ENCODE measurements at regions not wholly inside any gene's neighbourhood (a gene's known extent, or its start where the extent isn't known, plus 50 kb on each side); places are given as distances from the start of the nearest gene placed in this dataset.
"Not testable (repeated sequence)": the region's sequence is repeated elsewhere in the genome, so short reads cannot be mapped to it uniquely, and the experiment has no call there.

- DNase-seq (ENCODE audit: extremely low read depth, low read depth, low spot score), result no peak
Observed at GRCh38 chr3:139267300-139268246, 76.2 kb upstream of the MRPS22 start.

DNA sequence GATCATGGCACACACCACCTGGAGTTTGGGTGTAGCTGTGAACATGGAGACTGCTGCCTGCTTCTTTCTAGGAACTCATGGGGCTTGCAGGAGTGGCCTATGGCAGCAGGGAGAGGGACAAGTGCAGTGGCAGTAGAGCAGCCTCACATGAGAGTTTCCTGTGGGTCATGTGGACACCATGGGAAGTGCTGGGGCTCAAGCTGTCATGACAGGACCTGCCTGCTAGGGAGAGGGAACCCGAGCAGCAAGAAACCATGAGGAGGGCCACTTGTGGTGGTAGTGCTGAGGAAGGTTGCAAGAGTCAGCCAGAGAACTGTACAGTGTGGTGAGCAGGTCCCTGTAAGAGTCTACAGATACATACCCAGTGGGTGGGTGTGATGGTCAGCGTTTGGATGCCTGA is 73.8 kb upstream of the MRPS22 start:
- no peak for DNase-seq (ENCODE audit: extremely low read depth, low read depth, low spot score)

DNA sequence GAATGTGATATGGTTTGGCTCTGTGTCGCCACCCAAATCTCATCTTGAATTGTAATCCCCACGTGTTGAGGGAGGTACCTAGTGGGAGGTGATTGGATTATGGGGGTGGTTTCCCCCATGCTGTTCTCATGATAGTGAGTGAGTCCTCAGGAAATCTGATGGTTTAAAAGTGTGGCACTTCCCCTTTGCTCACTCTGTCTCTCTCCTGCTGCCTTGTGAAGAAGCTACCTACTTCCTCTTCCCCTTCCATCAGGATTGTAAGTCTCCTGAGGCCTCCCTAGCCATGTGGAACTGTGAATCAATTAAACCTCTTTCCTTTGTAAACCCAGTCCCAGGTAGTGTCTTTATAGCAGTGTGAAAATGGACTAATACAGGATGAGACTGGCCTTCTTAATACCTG is 73.2 kb upstream of the MRPS22 start:
- DNase-seq (ENCODE audit: extremely low read depth, low read depth, low spot score), result not testable (repeated sequence)

- DNase-seq (ENCODE audit: extremely low read depth, low read depth, low spot score), result no peak
Observed at GRCh38 chr3:139280027-139280671, 63.7 kb upstream of the MRPS22 start.

GRCh38 chr3:139281096-139281495 is 62.7 kb upstream of the MRPS22 start:
- no peak for DNase-seq (ENCODE audit: extremely low read depth, low read depth, low spot score)

DNA sequence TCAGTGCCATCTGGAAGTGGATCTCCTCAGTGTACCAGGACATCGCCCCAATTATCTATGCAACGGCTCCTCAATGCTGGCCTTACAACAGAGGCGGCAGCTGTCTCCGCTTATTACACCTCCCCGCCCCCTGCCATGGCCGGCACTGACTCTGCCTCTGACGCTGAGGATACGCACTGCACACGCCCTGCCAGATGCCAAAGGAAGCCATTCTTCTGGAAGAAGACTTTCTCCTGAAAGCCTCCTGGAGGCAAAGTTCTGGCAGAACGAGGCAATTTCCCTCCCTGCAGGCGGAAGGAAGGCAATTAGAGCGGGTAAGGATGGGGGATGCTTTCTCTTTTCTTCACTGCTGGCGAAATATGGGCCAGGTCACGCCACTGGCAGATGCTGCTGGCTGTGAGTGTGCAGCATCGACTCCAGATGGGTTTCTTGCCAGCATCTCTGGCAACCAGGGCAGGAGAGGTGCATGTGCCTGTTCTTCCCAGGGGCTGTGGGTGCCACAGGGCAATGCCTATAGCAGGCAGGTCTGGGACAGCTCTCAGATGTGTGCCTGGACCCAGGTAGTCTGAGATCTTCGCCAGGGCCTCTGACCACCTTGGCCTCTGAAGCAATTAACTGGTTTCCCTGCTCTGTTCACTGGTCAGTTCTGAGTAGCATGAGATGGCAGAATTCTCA is 62.2 kb upstream of the MRPS22 start:
- no peak for DNase-seq (ENCODE audit: extremely low read depth, low read depth, low spot score)

DNA sequence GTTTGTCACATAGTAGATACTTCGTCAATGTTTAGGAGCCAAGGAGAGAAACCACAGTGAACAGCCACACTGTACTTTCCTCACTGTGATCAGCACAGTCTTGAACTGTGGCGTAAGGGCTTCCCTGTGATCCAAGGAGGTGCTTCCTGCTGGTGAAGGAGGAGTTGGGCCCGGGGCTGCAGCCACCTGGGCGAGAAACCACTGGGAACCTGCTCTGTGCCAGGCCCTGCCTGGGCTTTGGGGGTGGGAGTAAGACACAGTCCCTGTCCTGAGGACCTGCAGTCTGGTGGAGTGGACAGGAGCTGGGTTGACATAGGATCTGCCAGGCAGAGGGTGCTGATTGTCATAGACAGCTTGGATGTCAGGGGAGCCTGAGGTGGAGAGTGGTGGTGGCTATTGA is 60.5 kb upstream of the MRPS22 start:
- DNase-seq (ENCODE audit: extremely low read depth, low read depth, low spot score), result no peak

DNA sequence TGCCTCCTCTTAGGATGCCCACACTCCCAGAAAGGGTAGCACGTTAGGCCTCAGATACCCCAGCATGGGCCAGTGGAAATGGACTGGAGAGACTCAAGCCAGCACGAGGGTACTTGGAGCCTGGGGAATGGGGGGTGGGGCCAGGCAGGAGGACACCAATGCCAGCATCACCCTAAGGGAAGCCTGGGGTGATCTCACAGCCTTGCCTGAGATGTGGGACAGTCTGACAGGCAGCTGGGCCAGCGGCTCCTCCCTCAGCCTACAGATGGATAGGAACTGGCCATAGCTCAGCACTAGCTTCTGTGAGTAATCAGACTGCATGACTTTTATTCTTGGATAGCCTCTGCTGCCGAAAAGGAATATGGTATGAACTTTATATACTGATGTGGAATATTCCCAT is 59.6 kb upstream of the MRPS22 start:
- no peak for DNase-seq (ENCODE audit: extremely low read depth, low read depth, low spot score)

- DNase-seq (ENCODE audit: extremely low read depth, low read depth, low spot score), result no peak
Observed at GRCh38 chr3:139285691-139286090, 58.1 kb upstream of the MRPS22 start.

- DNase-seq (ENCODE audit: extremely low read depth, low read depth, low spot score), result no peak
Observed at GRCh38 chr3:139286241-139286640, 57.6 kb upstream of the MRPS22 start.

- no peak for DNase-seq (ENCODE audit: extremely low read depth, low read depth, low spot score)
Observed at GRCh38 chr3:139286825-139287224, 57.0 kb upstream of the MRPS22 start.

DNA sequence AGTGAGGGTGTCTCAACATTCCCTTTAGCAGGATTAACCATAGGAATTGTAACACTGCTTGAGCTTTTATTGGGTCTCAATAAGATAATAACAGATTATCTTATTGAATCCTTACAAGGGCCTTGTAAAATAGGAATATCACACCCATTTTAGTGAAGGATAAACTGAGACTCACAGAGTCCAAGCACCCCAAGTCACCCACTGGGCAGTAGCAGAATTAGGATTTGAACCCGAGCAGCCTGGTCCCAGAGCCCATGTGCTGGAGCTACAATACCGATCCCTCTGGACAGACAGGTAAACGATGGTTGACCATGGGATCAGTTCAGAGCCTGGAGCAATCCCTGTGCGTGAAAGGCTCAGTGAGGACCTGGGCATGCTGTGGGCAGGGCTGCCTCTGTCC is 56.3 kb upstream of the MRPS22 start:
- no peak for DNase-seq (ENCODE audit: extremely low read depth, low read depth, low spot score)

DNA sequence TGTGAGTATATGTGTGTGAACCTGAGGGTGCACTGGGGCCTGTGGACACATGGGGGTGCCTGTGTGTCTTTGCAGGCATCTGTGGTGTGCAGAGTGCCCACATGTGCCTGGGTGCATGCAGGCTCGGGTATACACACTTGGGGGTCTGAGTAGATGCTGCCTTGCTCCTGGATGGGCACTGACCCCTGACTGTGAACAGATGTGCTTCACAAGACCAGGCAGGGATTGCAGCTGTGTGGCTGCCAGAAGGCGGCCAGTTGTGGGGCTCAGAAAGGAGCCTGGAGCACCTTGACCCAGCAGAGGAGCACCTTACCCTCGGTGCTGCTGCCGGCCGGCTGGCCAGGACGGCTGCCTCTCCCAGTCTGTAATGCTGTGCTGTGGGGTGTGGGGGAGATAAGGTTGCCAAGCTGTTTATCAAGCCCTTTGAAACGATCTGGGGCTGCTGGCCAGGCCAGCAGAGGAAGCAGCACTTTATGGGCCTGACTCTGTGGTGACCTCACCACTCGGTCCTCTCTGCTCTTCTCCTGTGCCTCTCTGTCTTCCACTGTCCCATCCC is 55.5 kb upstream of the MRPS22 start:
- no peak for DNase-seq (ENCODE audit: extremely low read depth, low read depth, low spot score)

DNA sequence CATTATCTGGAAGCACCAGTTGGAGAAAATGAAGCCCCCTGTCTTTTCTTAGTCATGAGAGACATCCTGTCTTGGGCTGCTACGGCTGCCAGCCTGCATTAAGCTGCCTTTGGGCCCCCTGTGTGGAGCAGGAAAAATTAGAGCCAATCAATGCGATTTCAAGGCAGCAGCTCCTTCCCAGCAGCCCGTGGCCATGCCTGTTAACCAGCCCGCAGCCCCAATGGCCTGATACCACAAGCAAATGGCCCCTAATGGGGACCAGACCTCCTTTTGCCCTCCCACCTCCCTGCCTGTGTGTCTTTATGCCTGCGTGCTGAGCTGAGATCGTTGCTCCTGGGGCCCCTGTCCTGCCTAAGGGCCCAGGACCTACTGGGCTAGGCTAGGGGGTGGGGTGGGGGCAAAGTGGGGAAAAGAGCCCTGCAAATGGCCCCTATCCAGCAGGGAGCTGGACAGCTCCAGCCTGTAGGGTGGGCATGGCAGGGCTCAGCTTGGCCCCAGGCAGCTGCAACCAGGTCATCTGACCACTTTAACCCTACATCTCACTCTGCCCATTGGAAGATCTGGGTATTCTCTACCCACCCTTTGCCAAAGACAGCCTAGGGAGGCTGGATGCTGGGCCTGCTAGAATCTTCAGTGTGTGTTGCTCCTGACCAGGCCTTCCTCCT is 53.8 kb upstream of the MRPS22 start:
- DNase-seq (ENCODE audit: extremely low read depth, low read depth, low spot score), result no peak

DNA sequence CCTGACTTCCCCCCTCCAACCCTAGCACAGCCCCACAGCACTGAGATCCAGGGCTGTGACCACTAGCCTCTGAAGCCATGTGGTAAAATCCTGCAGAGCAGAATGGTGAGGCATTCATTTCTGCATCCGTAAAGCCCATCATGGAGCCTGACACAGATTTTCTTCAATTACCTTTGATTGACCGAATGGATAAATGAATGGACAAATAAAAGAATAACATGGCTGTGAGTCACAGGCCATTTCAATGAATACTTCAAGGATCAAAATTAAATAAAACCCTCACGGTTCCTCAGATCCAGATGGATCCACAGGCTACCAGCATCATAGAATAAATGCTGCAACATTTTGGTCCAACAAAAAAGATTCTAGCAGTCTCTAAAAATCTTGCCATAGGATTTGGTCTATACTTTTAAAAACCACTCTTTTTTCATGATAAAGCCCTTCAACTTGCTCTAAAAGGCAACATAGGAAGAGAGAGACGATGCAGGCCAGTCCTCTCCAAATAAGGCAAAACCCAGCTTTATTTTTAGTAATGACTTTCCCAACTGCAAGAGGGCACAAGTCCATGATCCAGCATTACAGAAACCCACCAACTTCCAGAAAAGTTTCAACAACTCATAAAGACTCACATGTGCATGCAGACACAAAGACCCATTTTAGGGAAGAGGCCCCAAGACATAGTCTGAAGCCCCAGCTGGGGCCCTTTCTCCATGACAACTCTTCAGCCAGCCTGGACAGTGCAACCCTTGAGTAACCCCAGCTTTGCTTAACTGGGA is 52.4 kb upstream of the MRPS22 start:
- no peak for DNase-seq (ENCODE audit: extremely low read depth, low read depth, low spot score)

GRCh38 chr3:139292192-139292591 is 51.6 kb upstream of the MRPS22 start:
- no peak for DNase-seq (ENCODE audit: extremely low read depth, low read depth, low spot score)

DNA sequence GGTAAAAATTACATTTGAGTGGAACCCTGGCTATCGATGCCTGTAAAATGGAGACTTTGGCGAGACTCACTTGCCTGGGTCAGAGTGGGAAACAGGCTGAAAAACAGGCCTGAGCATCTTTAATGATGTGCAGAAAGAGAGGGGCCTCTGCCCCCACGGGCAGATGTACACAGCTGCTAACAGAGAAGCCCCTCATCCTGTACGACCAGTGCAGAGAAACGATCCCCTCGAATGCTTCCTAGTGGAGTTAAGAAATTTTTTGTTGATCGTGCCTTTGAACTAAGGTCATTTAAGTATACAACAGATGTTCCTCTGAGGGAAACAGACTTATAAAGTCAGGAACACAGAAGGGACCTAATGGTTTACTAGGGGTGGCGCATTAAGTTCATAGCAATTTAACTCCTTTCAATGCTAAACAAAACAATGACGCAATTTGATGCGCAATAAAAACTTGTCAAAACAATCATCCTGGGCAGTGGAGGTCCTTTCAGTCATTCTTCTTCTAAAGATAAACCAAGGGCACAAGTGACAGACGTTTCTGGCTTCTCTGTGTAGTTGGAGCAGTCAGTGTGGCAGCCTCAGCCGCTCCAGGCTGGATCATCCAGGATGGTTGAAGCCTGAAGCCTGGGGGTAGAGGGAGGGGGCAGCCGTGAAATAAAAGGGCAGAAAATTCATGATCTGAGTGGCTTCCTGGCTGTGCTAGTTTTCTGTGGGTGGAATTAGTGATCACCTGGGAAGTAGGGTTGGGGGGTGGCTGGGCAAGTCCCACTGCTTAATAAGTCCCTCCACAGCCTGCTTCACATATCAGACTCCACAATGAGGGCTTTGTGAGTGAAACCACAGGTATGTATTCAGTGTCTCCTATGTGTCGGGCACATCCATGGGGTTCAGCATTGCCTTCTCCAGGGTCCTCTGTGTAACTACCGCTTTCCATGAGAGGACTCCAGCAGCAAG is 50.8 kb upstream of the MRPS22 start:
- DNase-seq (ENCODE audit: extremely low read depth, low read depth, low spot score), result no peak

- no peak for DNase-seq (ENCODE audit: extremely low read depth, low read depth, low spot score)
Observed at GRCh38 chr3:139293665-139294023, 50.2 kb upstream of the MRPS22 start.
